Duodenal mucosa (tissue), 2 donors: ENCODE measurements at regions not wholly inside any gene's neighbourhood (a gene's known extent, or its start where the extent isn't known, plus 50 kb on each side); places are given as distances from the start of the nearest gene placed in this dataset.

ENCODE experiments used
- H3K27ac ChIP-seq: one replicate; pipeline ENCODE4 v1.7.0; 2013; ENCODE audit warnings: low read depth, low read length
- H3K27me3 ChIP-seq, 2 donors: one replicate each; pipeline ENCODE4 v1.7.0; 2013; ENCODE audit warnings: low read length in 2 of 2, control low read depth in 1 of 2; ENCODE audit not compliant: insufficient read depth in 2 of 2, control insufficient read depth in 1 of 2
- H3K36me3 ChIP-seq, 2 donors: one replicate each; pipeline ENCODE4 v1.7.0; 2013; ENCODE audit warnings: low read length in 2 of 2, control low read depth in 1 of 2; ENCODE audit not compliant: insufficient read depth in 2 of 2, control insufficient read depth in 1 of 2
- H3K4me1 ChIP-seq, 2 donors: one replicate each; pipeline ENCODE4 v1.7.0; 2013; ENCODE audit warnings: low read length in 2 of 2, control low read depth in 1 of 2; ENCODE audit not compliant: insufficient read depth in 2 of 2, control insufficient read depth in 1 of 2
- H3K4me3 ChIP-seq, 2 donors: one replicate each; pipeline ENCODE4 v1.7.0; 2013; ENCODE audit warnings: low read length in 2 of 2, low read depth in 1 of 2
- H3K9ac ChIP-seq, 2 donors: one replicate each; pipeline ENCODE4 v1.7.0; 2013; ENCODE audit warnings: low read length in 2 of 2, low read depth in 1 of 2
- H3K9me3 ChIP-seq, 2 donors: one replicate each; pipeline ENCODE4 v1.7.0; 2013; ENCODE audit warnings: low read length in 2 of 2, control low read depth in 1 of 2; ENCODE audit not compliant: control insufficient read depth in 1 of 2

GRCh38 chr4:151558496-151559113 is 149.6 kb downstream of the FHIP1A start:
- Histone ChIP-seq H3K9ac (no peak overlapping the region), H3K27ac (no peak overlapping the region), H3K4me1 (peaks cover 1 to 42% of the 10 kb centered on the region in 2 donors), H3K27me3 (no peaks in the 10 kb centered on the region), H3K9me3 (no peaks in the 10 kb centered on the region), H3K36me3 (no peaks in the 10 kb centered on the region), H3K4me3 (no peak overlapping the region)

DNA sequence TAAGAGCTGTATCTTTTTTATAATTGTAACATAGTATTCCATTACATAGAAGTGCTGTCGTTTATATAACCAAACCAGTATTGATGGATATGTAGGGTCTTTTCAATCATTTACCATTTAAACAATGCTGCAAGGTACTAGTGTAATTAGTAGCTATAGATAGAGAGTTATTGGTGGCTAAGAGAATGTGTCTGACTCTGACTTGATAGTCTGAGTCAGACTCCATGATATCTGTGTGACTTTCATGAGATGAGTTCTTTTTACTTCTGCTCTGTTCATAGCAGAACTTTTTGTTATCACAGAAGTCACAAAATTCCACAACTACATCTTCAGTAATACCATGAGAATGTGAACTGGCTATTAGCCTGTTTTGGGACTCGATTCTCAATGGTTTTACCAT is 150.6 kb downstream of the FHIP1A start:
- Histone ChIP-seq H3K4me1 (peaks cover 10 to 41% of the 10 kb centered on the region in 2 donors), H3K27ac (no peak overlapping the region), H3K4me3 (no peak overlapping the region), H3K27me3 (no peaks in the 10 kb centered on the region), H3K9ac (no peak overlapping the region), H3K9me3 (no peaks in the 10 kb centered on the region), H3K36me3 (no peaks in the 10 kb centered on the region)

DNA sequence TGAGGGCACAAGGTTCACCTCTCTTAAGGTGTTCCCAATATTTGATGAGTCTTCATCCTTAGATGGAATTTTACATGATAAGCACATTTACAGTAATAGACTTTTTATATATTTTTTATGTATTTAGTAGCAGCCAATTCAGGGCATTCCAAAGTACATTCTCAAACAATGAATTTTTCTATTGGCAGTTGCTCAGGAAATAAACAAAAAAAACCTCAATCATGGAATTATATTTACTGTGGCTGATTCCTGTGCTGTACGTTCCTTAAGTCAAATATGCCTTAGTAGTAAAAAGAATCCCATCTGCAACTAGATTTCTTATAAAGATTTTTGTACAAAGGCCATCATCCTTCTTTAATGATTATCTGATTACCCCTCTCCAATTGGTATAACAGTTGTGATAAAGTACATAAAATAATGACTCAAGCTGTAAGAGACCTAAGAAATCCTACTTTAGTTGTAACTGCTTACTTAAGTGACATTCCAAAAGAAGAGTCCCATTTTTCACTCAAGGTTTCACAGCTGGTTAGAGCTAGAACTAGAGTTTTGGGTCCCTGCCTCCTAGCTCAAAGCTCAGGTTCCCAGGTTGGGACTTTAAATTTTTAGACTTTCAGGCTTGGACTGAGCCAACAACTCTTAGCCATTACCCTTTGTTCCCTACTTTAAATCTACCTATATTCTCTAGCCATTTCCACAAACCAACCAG is 152.7 kb downstream of the FHIP1A start:
- H3K4me1 ChIP-seq = peaks cover 13 to 44% of the 10 kb centered on the region in 2 donors
- no peaks in the 10 kb centered on the region for H3K9me3 ChIP-seq
- H3K27ac ChIP-seq = no peak overlapping the region
- no peak overlapping the region for H3K9ac ChIP-seq
- H3K4me3 ChIP-seq = no peak overlapping the region
- H3K27me3 ChIP-seq = no peaks in the 10 kb centered on the region
- no peaks in the 10 kb centered on the region for H3K36me3 ChIP-seq

GRCh38 chr4:151563194-151563593 is 154.2 kb downstream of the FHIP1A start:
- Histone ChIP-seq H3K27ac (no peak overlapping the region), H3K36me3 (no peaks in the 10 kb centered on the region), H3K4me1 (peaks cover 13 to 52% of the 10 kb centered on the region in 2 donors), H3K9ac (no peak overlapping the region), H3K27me3 (no peaks in the 10 kb centered on the region), H3K4me3 (no peak overlapping the region), H3K9me3 (no peaks in the 10 kb centered on the region)

DNA sequence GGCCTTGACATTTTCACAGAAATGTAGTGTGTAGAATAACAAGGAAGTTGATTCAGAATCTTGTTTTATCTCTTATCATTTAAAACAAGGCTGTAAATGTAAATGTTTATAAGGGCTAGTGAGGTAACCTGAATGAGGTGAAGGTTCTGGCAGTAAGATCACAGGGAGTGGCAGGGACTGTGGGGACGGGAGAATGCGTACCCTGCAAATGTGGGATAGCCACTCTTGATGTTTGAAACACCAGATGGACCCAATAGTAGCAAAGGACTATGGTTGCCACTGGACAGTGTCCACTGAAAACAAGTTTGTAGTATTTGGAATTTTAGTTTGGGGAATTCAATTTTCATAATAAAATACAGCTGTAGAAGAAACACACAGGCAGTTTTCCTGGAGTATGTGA is 155.3 kb downstream of the FHIP1A start:
- no peaks in the 10 kb centered on the region for H3K36me3 ChIP-seq
- H3K27ac ChIP-seq = peak overlapping the region; percentile 20
- no peaks in the 10 kb centered on the region for H3K27me3 ChIP-seq
- peak overlapping the region in 1 of 2 donors; percentile 4 for H3K9ac ChIP-seq
- H3K4me3 ChIP-seq = peak overlapping the region; percentile 4 to 18
- H3K4me1 ChIP-seq = peaks cover 13 to 50% of the 10 kb centered on the region in 2 donors
- no peaks in the 10 kb centered on the region for H3K9me3 ChIP-seq

DNA sequence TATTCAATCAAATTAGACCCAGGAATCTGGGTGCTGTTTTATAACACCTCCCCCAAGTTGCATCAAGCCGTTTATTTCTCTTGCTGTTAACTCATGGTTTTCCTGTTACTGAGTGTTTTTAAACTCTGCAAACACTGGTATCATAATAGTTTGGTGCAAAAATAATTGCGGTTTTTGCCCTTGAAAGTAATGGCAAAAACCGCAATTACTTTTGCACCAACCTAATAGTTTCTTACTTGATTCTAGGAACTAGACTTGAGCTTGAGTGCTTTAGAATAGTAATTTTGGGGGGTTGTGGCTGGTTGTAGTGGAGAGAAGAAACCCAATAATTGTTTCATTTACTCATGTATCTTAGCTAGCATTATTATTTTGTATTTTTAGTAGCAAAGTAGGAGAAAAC is 156.6 kb downstream of the FHIP1A start:
- H3K9ac ChIP-seq = no peak overlapping the region
- H3K27ac ChIP-seq = no peak overlapping the region
- no peak overlapping the region for H3K4me3 ChIP-seq
- H3K4me1 ChIP-seq = peaks cover 13 to 46% of the 10 kb centered on the region in 2 donors
- H3K36me3 ChIP-seq = no peaks in the 10 kb centered on the region
- no peaks in the 10 kb centered on the region for H3K27me3 ChIP-seq
- no peaks in the 10 kb centered on the region for H3K9me3 ChIP-seq

- H3K9me3 ChIP-seq = no peaks in the 10 kb centered on the region
- no peak overlapping the region for H3K27ac ChIP-seq
- no peaks in the 10 kb centered on the region for H3K36me3 ChIP-seq
- H3K4me1 ChIP-seq = peaks cover 13 to 47% of the 10 kb centered on the region in 2 donors
- H3K27me3 ChIP-seq = no peaks in the 10 kb centered on the region
- no peak overlapping the region for H3K4me3 ChIP-seq
- no peak overlapping the region for H3K9ac ChIP-seq
These were observed 157.1 kb downstream of the FHIP1A start for GRCh38 chr4:151566053-151566452.

GRCh38 chr4:151567056-151567455 is 158.1 kb downstream of the FHIP1A start:
- Histone ChIP-seq H3K4me3 (no peak overlapping the region), H3K4me1 (peaks cover 13 to 41% of the 10 kb centered on the region in 2 donors), H3K27me3 (no peaks in the 10 kb centered on the region), H3K9ac (no peak overlapping the region), H3K36me3 (no peaks in the 10 kb centered on the region), H3K9me3 (no peaks in the 10 kb centered on the region), H3K27ac (no peak overlapping the region)

DNA sequence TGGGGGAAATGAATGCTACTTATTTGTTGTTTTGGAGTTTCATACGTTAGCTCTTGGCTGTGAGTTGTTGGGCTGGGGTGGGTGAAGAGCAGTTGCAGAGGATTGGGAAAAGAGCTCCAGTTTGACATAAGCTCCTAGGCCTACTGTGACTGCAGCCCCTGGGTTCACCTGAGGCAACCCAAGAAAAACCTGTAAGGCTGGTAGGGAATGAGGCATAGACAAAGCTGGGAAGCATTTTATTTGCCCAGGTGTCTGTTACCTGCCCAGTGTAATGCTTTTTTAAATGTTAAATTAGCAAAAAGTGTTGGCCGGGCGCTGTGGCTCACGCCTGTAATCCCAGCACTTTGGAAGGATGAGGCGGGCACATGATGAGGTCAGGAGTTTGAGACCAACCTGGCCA is 160.0 kb downstream of the FHIP1A start:
- H3K27ac ChIP-seq = no peak overlapping the region
- H3K4me1 ChIP-seq = peaks cover 9 to 44% of the 10 kb centered on the region in 2 donors
- H3K36me3 ChIP-seq = no peaks in the 10 kb centered on the region
- H3K4me3 ChIP-seq = no peak overlapping the region
- H3K9me3 ChIP-seq = no peaks in the 10 kb centered on the region
- no peaks in the 10 kb centered on the region for H3K27me3 ChIP-seq
- no peak overlapping the region for H3K9ac ChIP-seq

GRCh38 chr4:151569650-151570049 is 160.7 kb downstream of the FHIP1A start:
- H3K36me3 ChIP-seq = no peaks in the 10 kb centered on the region
- H3K27ac ChIP-seq = no peak overlapping the region
- no peak overlapping the region for H3K9ac ChIP-seq
- H3K4me1 ChIP-seq = peaks cover 3 to 45% of the 10 kb centered on the region in 2 donors
- no peak overlapping the region for H3K4me3 ChIP-seq
- H3K27me3 ChIP-seq = no peaks in the 10 kb centered on the region
- no peaks in the 10 kb centered on the region for H3K9me3 ChIP-seq
